Hepatocyte (in vitro differentiated cells): ENCODE measurements at regions not wholly inside any gene's neighbourhood (a gene's known extent, or its start where the extent isn't known, plus 50 kb on each side); places are given as distances from the start of the nearest gene placed in this dataset.

ENCODE experiments used
- DNase-seq: peaks from one replicate; pipeline ENCODE4 v3.0.0-alpha.2; 2016; ENCODE audit warnings: low spot score
- H2AFZ ChIP-seq: fragments of 200-600 bp; sonication (generic); 2 replicates; pipeline ENCODE4 v1.6.0; 2016; ENCODE audit warnings: antibody characterized with exemption, mild to moderate bottlenecking
- H3K27ac ChIP-seq: fragments of 200-600 bp; sonication (generic); 2 replicates; pipeline ENCODE4 v1.5.1; 2016; ENCODE audit warnings: mild to moderate bottlenecking
- H3K27me3 ChIP-seq: fragments of 200-600 bp; sonication (generic); 2 replicates; pipeline ENCODE4 v1.6.1; 2016
- H3K36me3 ChIP-seq: fragments of 200-600 bp; sonication (generic); replicated peaks from 2 replicates; pipeline ENCODE4 v1.5.1; 2016; ENCODE audit warnings: low read depth; ENCODE audit not compliant: insufficient read depth
- H3K4me1 ChIP-seq: fragments of 200-600 bp; sonication (generic); 2 replicates; pipeline ENCODE4 v1.5.1; 2016; ENCODE audit warnings: mild to moderate bottlenecking, moderate library complexity; ENCODE audit not compliant: insufficient read depth
- H3K4me2 ChIP-seq: fragments of 200-600 bp; sonication (generic); 2 replicates; pipeline ENCODE4 v1.6.0; 2016
- H3K4me3 ChIP-seq: fragments of 200-600 bp; sonication (generic); 2 replicates; pipeline ENCODE4 v1.5.1; 2016; ENCODE audit warnings: mild to moderate bottlenecking
- H3K79me2 ChIP-seq: fragments of 200-600 bp; sonication (generic); 2 replicates; pipeline ENCODE4 v1.6.0; 2017; ENCODE audit warnings: mild to moderate bottlenecking
- H3K9me2 ChIP-seq: fragments of 200-600 bp; sonication (generic); replicated peaks from 2 replicates; pipeline ENCODE4 v1.6.0; 2017; ENCODE audit warnings: mild to moderate bottlenecking; ENCODE audit not compliant: insufficient read depth
- H3K9me3 ChIP-seq: fragments of 200-600 bp; sonication (generic); 2 replicates; pipeline ENCODE4 v1.5.1; 2016; ENCODE audit warnings: low read depth, mild to moderate bottlenecking
- H4K20me1 ChIP-seq: fragments of 200-600 bp; sonication (generic); 2 replicates; pipeline ENCODE4 v1.6.0; 2016; ENCODE audit warnings: mild to moderate bottlenecking; ENCODE audit not compliant: insufficient read depth, poor library complexity, severe bottlenecking
- CTCF ChIP-seq: fragments of 200-600 bp; sonication (generic); IDR thresholded peaks from 2 replicates; pipeline ENCODE4 v1.5.1; 2016; ENCODE audit warnings: antibody characterized with exemption, mild to moderate bottlenecking; ENCODE audit not compliant: poor library complexity
- EZH2 ChIP-seq: fragments of 200-600 bp; sonication (generic); IDR thresholded peaks from 2 replicates; pipeline ENCODE4 v1.6.1; 2016; ENCODE audit warnings: antibody characterized with exemption, mild to moderate bottlenecking, borderline replicate concordance
- EZH2phosphoT487 ChIP-seq: fragments of 200-600 bp; sonication (generic); IDR thresholded peaks from one replicate; pipeline ENCODE4 v1.6.1; 2018; ENCODE audit warnings: antibody characterized with exemption, mild to moderate bottlenecking, low read depth, moderate library complexity; ENCODE audit not compliant: unreplicated experiment, severe bottlenecking
- WGBS: methylation state at CpG from one replicate; pipeline ENCODE4 v1.1.6; 2016; ENCODE audit warnings: low lambda C conversion rate; ENCODE audit errors: missing lambda C conversion rate; 5-methylcytosine and 5-hydroxymethylcytosine counted together

GRCh38 chr13:29905845-29906244 lies 55.4 kb upstream of the UBL3 start:
- H3K36me3 ChIP-seq, result no peaks in the 10 kb centered on the region
- DNase-seq, result peak; percentile 73
- peaks cover 25% of the 10 kb centered on the region for H3K4me1 ChIP-seq
- H3K4me2 ChIP-seq, result peak overlapping the region; percentile 12
- no peak overlapping the region for H3K4me3 ChIP-seq
- H4K20me1 ChIP-seq, result no peaks in the 10 kb centered on the region
- 67% methylated on average over 3 of the region's 3 CpGs for WGBS
- H3K27ac ChIP-seq, result peak overlapping the region; percentile 87
- H2AFZ ChIP-seq, result no peak overlapping the region
- H3K9me3 ChIP-seq, result no peaks in the 10 kb centered on the region
- no peaks in the 10 kb centered on the region for H3K9me2 ChIP-seq
- TF ChIP-seq EZH2, result no peak
- TF ChIP-seq EZH2phosphoT487, result no peak
- no peak for TF ChIP-seq CTCF
- no peaks in the 10 kb centered on the region for H3K79me2 ChIP-seq
- no peaks in the 10 kb centered on the region for H3K27me3 ChIP-seq

DNA sequence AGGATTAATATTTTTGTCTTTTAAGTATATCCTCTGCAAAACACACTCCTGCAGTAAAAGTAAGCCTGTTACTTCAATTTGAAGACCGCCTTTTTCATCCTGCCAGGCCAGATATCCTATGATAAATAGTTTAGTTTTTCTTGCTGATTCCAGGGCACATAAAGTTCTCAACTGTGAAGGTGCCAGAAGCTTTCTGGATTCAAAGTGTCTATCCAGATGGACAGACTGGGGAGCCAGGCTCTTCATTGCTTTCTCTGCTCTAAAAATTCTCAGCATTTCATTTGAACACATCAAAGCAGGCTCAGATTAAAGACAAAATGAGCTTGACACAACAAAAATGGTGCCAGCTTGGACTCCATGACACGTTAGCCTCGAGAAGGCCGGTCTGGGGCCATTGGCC lies 53.6 kb upstream of the UBL3 start:
- no peak overlapping the region for H3K27ac ChIP-seq
- DNase-seq, result no peak
- H3K4me1 ChIP-seq, result peaks cover 25% of the 10 kb centered on the region
- H3K4me3 ChIP-seq, result no peak overlapping the region
- no peak overlapping the region for H3K4me2 ChIP-seq
- H2AFZ ChIP-seq, result no peak overlapping the region
- H3K27me3 ChIP-seq, result no peaks in the 10 kb centered on the region
- no peaks in the 10 kb centered on the region for H3K79me2 ChIP-seq
- no peaks in the 10 kb centered on the region for H3K36me3 ChIP-seq
- no peaks in the 10 kb centered on the region for H3K9me3 ChIP-seq
- H3K9me2 ChIP-seq, result no peaks in the 10 kb centered on the region
- no peak for TF ChIP-seq EZH2
- no peak for TF ChIP-seq CTCF
- TF ChIP-seq EZH2phosphoT487, result no peak
- H4K20me1 ChIP-seq, result no peaks in the 10 kb centered on the region
- WGBS, result 81% methylated on average over 4 of the region's 4 CpGs

GRCh38 chr13:29903543-29903942 lies 53.1 kb upstream of the UBL3 start:
- H3K27me3 ChIP-seq, result no peaks in the 10 kb centered on the region
- no peak for DNase-seq
- H3K4me2 ChIP-seq, result no peak overlapping the region
- H3K36me3 ChIP-seq, result no peaks in the 10 kb centered on the region
- H2AFZ ChIP-seq, result no peak overlapping the region
- no peaks in the 10 kb centered on the region for H3K9me2 ChIP-seq
- no peaks in the 10 kb centered on the region for H4K20me1 ChIP-seq
- no peaks in the 10 kb centered on the region for H3K9me3 ChIP-seq
- peaks cover 25% of the 10 kb centered on the region for H3K4me1 ChIP-seq
- H3K4me3 ChIP-seq, result no peak overlapping the region
- H3K27ac ChIP-seq, result no peak overlapping the region
- TF ChIP-seq EZH2 (no peak), CTCF (no peak), EZH2phosphoT487 (no peak)
- no peaks in the 10 kb centered on the region for H3K79me2 ChIP-seq
- WGBS, result 78% methylated on average over 3 of the region's 3 CpGs
